Upper lobe of right lung (tissue), 1 donor: ENCODE measurements at regions not wholly inside any gene's neighbourhood (a gene's known extent, or its start where the extent isn't known, plus 50 kb on each side); places are given as distances from the start of the nearest gene placed in this dataset.

ENCODE experiments used
- ATAC-seq: fragments of 200-7000 bp; cut with Tn5 transposase; one replicate; pipeline ENCODE4 v1.9.1; 2020; ENCODE audit warnings: mild to moderate bottlenecking, moderate library complexity
- DNase-seq: peaks from one replicate; pipeline ENCODE4 v3.0.0-alpha.2; 2020
- H3K27ac ChIP-seq: fragments of 200-600 bp; one replicate; pipeline ENCODE4 v1.8.0; 2022
- H3K27me3 ChIP-seq: fragments of 200-600 bp; one replicate; pipeline ENCODE4 v1.8.0; 2022; ENCODE audit warnings: mild to moderate bottlenecking
- H3K36me3 ChIP-seq: fragments of 200-600 bp; one replicate; pipeline ENCODE4 v1.8.0; 2022
- H3K4me1 ChIP-seq: fragments of 200-600 bp; one replicate; pipeline ENCODE4 v1.8.0; 2022
- H3K4me3 ChIP-seq: fragments of 200-600 bp; one replicate; pipeline ENCODE4 v1.8.0; 2022; ENCODE audit warnings: mild to moderate bottlenecking
- H3K9me3 ChIP-seq: fragments of 200-600 bp; one replicate; pipeline ENCODE4 v1.8.0; 2022
- CTCF ChIP-seq: fragments of 200-600 bp; IDR thresholded peaks from one replicate; pipeline ENCODE4 v1.8.0; 2022; ENCODE audit warnings: antibody characterized with exemption
- intact Hi-C: fragments of 100-400 bp; cut with DNase I; formaldehyde crosslinking; loops from one replicate; pipeline ENCODE4 v1.11.0; 2022
- donor health status: DM: no; HTN: yes; CAD: no; lungs with severe emphysema.

DNA sequence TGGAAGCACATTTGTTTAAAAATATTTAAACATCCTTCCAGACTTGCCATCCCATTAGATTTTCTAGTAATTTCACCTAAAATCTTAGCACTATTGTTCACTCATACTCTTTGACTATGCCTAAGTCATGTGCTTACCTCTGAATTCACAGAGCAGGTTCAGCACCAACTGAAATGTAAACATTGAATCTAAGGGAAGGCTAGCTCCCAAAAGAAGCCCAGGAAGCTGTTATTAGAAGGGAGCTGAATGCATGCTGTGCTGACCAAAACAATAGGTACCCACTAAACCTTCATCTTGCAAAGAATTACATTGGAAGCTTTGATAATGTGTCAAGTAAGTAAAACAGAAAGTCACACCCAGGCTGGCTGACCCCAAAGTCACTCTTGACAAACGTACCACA lies 571.3 kb downstream of the GABRG2 start:
- no peak for TF ChIP-seq CTCF
- Histone ChIP-seq H3K36me3 (no peaks in the 10 kb centered on the region), H3K27me3 (no peaks in the 10 kb centered on the region), H3K27ac (no peak overlapping the region), H3K4me3 (no peak overlapping the region), H3K4me1 (no peaks in the 10 kb centered on the region), H3K9me3 (peaks cover 8% of the 10 kb centered on the region)
- ATAC-seq (no peak), DNase-seq (no peak)
- intact Hi-C loops, result no loop called here

DNA sequence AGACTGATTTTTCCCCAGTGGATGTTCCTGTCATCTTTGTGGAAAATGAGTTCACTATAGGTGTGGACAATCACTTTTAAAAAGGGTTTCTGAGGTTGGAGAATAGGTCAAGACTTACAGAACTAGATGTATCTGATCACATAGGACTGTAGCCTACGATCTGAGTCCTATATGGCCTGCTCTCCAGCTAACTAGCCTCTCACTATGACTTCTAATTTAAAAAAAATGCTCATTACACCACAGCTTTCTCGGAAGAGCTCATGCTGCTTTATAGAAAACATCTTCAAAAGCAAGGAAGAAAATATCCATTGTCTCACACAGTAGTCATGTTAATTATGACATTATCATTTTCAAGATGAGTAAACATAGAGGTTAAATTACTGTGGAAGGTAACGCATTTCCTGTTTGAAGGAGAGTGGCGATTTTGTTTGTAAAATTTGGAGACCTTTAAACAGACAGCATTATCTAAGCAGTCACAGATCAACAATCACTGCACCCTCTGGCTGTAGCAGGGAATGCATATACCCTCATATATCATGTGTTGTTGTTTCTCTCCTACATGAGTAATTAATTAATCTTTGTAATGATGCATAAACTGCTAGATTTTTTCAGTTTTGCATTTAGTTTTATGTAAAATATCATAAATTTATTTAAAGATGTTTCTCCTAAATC lies 573.7 kb downstream of the GABRG2 start:
- Histone ChIP-seq H3K27me3 (no peaks in the 10 kb centered on the region), H3K36me3 (no peaks in the 10 kb centered on the region), H3K4me1 (no peaks in the 10 kb centered on the region), H3K4me3 (no peak overlapping the region), H3K27ac (no peak overlapping the region), H3K9me3 (no peaks in the 10 kb centered on the region)
- intact Hi-C loops, result no loop called here
- TF ChIP-seq CTCF, result no peak
- ATAC-seq (no peak), DNase-seq (no peak)

GRCh38 chr5:162654661-162655405 lies 587.3 kb downstream of the GABRG2 start:
- TF ChIP-seq CTCF, result no peak
- H3K27me3 ChIP-seq, result no peaks in the 10 kb centered on the region
- H3K4me3 ChIP-seq, result no peak overlapping the region
- no peaks in the 10 kb centered on the region for H3K4me1 ChIP-seq
- H3K27ac ChIP-seq, result no peak overlapping the region
- ATAC-seq (no peak), DNase-seq (no peak)
- H3K9me3 ChIP-seq, result peaks cover 11% of the 10 kb centered on the region
- H3K36me3 ChIP-seq, result no peaks in the 10 kb centered on the region
- intact Hi-C loops, result no loop called here

DNA sequence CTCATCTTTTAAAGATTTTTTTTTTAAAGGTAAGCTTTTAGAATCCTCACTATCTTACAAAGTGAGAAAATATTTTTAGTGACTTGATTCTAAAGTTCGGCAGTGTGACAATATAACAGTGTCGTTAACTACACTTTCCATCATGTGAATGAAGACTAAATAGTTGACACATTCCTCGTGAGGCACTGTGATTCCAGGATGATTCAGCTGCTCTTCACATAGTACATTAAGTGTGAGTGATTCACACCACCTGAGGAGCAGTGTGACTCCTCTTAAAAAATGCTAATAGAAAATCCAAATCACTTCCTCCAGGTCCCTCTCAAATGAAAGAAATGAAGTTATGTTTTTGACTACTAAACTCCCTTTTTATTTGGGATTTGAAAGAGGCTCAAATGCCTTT lies 589.5 kb downstream of the GABRG2 start:
- ATAC-seq, result no peak
- no peak overlapping the region for H3K27ac ChIP-seq
- DNase-seq, result no peak
- H3K9me3 ChIP-seq, result no peaks in the 10 kb centered on the region
- no peak overlapping the region for H3K4me3 ChIP-seq
- no peaks in the 10 kb centered on the region for H3K4me1 ChIP-seq
- intact Hi-C loops, result no loop called here
- H3K36me3 ChIP-seq, result no peaks in the 10 kb centered on the region
- no peak for TF ChIP-seq CTCF
- H3K27me3 ChIP-seq, result no peaks in the 10 kb centered on the region

GRCh38 chr5:162664846-162665245 lies 597.3 kb downstream of the GABRG2 start:
- no peaks in the 10 kb centered on the region for H3K9me3 ChIP-seq
- H3K27me3 ChIP-seq, result no peaks in the 10 kb centered on the region
- no peaks in the 10 kb centered on the region for H3K4me1 ChIP-seq
- intact Hi-C loops, result no loop called here
- no peaks in the 10 kb centered on the region for H3K36me3 ChIP-seq
- TF ChIP-seq CTCF, result no peak
- ATAC-seq (no peak), DNase-seq (no peak)
- H3K4me3 ChIP-seq, result no peak overlapping the region
- no peak overlapping the region for H3K27ac ChIP-seq
